ENCODE measurements at regions not wholly inside any gene's neighbourhood (a gene's known extent, or its start where the extent isn't known, plus 50 kb on each side); places are given as distances from the start of the nearest gene placed in this dataset.

DNA sequence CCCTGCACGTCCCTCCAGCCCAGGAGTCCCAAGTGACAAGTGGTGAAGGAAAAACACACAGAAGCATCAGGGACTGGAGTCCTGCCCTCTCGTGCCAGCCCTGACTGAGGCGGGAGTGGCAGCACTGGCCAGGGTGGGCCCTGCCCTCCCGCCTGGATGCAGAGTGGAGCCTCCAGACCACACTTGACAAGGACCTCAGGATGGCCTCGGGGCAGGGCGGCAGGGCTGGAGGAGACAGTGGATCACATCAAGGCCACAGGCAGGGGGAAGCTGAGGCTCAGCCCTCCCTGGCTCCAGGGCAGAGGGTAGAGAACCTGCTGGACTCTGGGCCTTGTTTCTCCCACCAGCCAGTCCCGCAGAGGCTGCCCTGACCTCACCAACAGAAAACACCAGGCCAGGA is 128.8 kb upstream of the CDH4 start:
- TF ChIP-seq, protein P1, sequence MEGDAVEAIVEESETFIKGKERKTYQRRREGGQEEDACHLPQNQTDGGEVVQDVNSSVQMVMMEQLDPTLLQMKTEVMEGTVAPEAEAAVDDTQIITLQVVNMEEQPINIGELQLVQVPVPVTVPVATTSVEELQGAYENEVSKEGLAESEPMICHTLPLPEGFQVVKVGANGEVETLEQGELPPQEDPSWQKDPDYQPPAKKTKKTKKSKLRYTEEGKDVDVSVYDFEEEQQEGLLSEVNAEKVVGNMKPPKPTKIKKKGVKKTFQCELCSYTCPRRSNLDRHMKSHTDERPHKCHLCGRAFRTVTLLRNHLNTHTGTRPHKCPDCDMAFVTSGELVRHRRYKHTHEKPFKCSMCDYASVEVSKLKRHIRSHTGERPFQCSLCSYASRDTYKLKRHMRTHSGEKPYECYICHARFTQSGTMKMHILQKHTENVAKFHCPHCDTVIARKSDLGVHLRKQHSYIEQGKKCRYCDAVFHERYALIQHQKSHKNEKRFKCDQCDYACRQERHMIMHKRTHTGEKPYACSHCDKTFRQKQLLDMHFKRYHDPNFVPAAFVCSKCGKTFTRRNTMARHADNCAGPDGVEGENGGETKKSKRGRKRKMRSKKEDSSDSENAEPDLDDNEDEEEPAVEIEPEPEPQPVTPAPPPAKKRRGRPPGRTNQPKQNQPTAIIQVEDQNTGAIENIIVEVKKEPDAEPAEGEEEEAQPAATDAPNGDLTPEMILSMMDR (conservative IDR thresholded peaks at IDR 0.05) = no peak
- TF ChIP-seq ZFX (IDR thresholded peaks at IDR 0.05) = no peak
